Right lobe of liver (tissue), 4 donors: ENCODE measurements at regions not wholly inside any gene's neighbourhood (a gene's known extent, or its start where the extent isn't known, plus 50 kb on each side); places are given as distances from the start of the nearest gene placed in this dataset.

Experiments used
- CTCF ChIP-seq, 4 donors: fragments of 200-600 bp in 3 of 4; fragments of 450-650 bp in 1 of 4; IDR thresholded peaks; one replicate each; pipeline versions ENCODE4 v1.5.1 to v1.8.0; 2016 to 2022; ENCODE audit warnings: antibody characterized with exemption in 4 of 4, mild to moderate bottlenecking in 2 of 4
- POLR2A ChIP-seq: fragments of 450-650 bp; IDR thresholded peaks from one replicate; pipeline ENCODE4 v1.6.1; 2017; ENCODE audit warnings: antibody characterized with exemption, mild to moderate bottlenecking
- donor health status: DM: no; HTN: no; CAD: no.
- donor health status: DM: no; HTN: no; CAD: no.
- donor health status: DM: no; HTN: yes; CAD: no.

- TF ChIP-seq CTCF (IDR thresholded peaks at IDR 0.05): no peak
- no peak for TF ChIP-seq POLR2A
Measured at GRCh38 chr2:152251811-152252210, 76.2 kb upstream of the STAM2 start.
